Stomach (tissue), 4 donors: ENCODE measurements at regions not wholly inside any gene's neighbourhood (a gene's known extent, or its start where the extent isn't known, plus 50 kb on each side); places are given as distances from the start of the nearest gene placed in this dataset.

Experiments
- CTCF ChIP-seq, 7 experiments: fragments of 450-650 bp in 4 of 7; fragments of 200-600 bp in 3 of 7; sonication (generic) in 3 of 7; IDR thresholded peaks; one replicate each; pipeline ENCODE4 v1.5.1; 2016 to 2019; ENCODE audit warnings: antibody characterized with exemption in 7 of 7, control low read depth in 2 of 7, mild to moderate bottlenecking in 1 of 7
- EP300 ChIP-seq: sonication (generic); formaldehyde crosslinking; IDR thresholded peaks from one replicate; pipeline ENCODE4 v1.6.1; 2017; ENCODE audit warnings: antibody characterized with exemption
- POLR2A ChIP-seq, 4 donors: fragments of 450-650 bp; IDR thresholded peaks; one replicate each; pipeline ENCODE4 v1.6.1; 2016; ENCODE audit warnings: antibody characterized with exemption in 4 of 4, control low read depth in 2 of 4, mild to moderate bottlenecking in 1 of 4, moderate library complexity in 1 of 4

DNA sequence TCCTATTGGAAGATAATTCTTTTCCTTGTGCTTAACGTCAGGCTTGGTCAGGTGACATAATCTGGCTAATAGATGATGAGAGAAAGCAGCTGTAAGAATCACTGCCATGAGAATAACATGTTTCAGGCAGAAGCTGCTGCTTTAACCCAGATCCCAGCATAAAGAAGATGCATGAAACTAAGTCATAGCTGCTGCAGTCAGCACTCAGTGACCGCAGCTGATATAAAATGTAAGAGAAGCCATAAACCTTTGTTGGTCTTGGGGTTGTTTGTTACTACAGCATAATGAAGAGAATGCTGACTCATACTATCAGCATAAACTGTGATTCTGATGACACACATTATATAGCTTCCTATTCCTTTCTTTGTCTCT is 274.3 kb upstream of the TRIB2 start:
- TF ChIP-seq CTCF (IDR thresholded peaks at IDR 0.05) (no peak), POLR2A (IDR thresholded peaks at IDR 0.05) (no peak), EP300 (no peak)
